CD1c-positive myeloid dendritic cell (primary cell): ENCODE measurements at regions not wholly inside any gene's neighbourhood (a gene's known extent, or its start where the extent isn't known, plus 50 kb on each side); places are given as distances from the start of the nearest gene placed in this dataset.

ENCODE experiments used
- DNase-seq: peaks from one replicate; pipeline ENCODE4 v3.0.0-alpha.2; 2016; ENCODE audit errors: extremely low spot score

GRCh38 chr13:72530471-72530870 is 197.0 kb downstream of the MZT1 start:
- DNase-seq, result no peak

DNA sequence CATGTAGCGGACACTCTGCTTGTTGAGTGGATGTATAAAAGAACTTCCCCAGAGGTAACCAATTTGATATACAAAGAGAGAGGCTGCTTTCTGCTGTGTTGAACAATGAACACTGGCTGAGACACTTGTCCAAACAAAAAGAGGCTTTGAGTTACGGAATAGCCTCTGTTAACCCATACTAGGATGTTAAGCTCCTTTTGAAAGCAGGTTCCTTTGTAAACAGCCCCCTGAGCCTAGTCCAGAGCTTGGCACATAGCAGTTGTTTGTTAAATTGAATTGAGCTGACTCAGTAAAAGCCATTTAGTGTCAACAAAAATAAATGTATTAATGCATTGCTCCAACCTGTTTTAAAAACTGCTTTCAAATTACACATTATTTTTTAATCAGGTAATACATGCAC is 200.1 kb downstream of the MZT1 start:
- no peak for DNase-seq

GRCh38 chr13:72523593-72523992 is 203.8 kb downstream of the MZT1 start:
- DNase-seq, result no peak

DNA sequence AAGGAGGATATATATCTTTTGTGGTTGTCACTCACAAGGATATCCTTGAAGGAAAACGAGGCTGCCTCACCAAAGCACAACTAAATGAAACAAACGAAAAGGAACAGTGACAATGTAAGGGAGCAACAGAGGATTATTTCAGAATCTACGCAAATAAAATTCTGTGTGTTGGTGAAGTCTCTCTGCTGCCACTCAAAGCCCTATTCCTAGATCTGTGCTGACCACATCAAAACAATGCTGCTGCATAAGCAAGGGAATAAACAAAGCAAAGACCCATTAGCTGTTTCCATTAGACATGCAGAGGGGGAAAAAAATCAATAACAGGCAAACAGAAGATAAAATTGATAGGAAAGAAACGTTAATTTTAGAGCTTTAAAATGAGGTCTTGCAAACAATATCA is 204.4 kb downstream of the MZT1 start:
- no peak for DNase-seq

DNA sequence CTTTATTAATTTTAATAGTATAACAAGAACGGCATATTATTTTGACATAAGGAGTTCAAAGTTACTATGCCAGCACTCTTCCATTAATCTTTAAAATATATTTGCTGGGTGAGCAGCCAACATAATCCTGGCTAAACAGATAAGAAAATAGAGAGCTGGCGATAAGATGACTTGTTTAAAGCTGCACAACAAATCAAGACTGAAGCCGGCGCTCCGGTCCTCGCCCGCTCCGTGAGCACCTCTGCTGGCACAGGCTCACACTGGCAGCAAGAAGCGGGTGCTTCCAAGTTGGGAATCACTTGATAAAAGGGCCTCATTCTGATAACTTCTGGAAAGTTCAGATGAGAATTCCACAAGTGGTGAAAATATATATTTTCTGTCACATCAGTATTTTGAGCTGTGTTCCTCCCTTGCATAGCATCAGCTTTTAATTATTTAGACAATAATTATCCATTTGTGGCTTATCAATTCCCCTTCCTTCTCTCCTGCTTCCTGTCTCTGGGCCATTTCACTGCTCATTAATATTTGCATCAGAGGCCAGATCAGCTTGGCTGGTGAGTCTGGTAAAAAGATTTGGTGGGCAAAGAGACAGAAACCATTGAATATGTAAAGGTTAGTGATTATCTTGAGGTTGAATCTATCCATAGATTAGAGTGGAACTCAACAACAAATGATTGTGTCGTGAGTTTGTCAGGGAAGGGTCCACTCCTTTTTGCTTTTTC is 205.3 kb downstream of the MZT1 start:
- no peak for DNase-seq

DNA sequence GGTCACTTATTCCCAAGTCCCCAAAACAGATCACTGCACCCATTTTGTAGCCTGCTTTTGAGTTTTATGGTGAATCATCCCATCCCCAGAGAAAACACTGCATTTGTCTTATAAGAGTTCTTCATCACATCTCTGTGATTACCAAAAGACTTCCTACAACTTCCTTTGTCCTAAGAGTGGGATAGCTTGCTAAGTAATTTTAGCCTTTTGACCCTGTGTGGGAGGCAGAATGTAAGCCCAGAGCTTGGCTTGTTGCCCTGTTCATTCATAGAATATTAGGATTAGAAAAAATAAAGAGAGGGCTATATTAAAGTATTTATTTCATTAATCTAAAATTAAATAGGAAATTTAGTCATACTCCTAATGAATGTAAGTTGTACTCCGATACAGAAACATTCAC is 213.3 kb downstream of the MZT1 start:
- no peak for DNase-seq

DNA sequence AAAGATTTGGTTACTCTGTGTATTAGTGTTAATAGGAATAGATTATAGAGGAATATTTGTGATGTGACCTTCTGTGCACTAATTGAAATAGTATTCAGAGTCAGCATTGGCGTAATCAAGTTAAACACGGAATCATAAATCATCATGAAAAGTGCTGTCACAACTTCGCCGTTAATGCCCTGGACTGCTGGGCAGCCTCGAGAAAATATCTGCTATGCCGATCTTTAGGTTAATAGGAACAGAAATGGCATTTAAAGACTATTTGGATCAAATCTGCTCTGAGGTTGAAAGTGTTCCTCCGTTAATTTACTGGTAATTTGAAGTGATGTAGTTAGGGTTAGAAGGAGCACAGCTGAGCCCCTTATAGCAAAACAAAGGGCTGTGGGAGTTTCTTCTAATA is 219.0 kb downstream of the MZT1 start:
- DNase-seq, result no peak

DNA sequence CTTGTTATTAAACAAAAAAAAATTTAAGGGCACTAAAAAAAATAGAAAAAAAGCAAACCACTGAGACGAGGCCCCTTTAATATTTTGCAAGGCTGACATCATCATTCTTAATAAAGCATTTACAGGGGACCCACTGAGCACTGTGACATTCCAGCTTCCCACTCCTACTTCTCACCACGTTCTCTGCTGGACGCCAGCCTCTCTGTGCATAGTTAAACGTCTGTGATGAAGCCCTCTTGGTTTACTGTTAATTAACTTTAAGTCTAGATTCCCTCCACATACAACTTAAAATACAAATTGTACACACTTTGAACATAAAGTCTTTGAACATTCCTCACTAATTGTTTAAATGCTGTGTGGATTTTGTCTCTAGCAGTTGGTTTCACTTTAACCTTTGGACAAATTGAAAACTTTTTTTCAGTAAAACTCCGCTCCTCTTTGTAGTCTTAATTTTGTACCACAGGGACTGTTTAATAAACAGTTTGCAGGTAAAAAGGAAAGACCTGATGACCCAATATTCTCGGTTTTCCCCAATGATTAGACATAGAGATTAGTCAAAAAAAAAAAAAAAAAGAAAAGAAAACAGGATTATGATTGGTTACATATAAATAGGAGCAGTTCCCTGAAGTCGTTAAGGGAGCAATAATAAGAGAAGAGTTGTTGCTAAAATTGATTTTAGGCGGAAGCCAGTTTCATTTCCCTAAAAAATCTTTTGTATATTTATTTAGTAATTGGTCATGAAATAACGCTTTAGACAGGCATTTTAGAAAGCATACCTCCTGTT is 219.8 kb downstream of the MZT1 start:
- no peak for DNase-seq

DNA sequence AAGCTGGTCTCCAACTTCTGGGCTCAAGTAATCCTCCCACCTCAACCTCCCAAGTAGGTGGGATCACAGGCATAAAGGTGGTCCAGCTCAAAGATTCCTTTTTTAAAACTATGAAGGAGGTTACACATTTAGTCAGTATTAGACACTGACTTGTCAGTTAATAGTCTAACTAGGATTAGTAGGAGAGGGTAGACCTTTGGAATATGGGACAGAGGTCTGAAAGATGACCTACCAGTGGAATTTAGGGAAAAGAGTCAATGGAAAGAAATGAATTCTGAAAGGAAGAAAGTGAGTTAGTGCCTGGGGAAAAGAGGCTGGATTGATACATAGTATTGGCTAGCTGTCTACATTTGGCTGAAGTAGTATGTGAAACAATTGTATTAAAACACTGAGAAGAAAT is 220.7 kb downstream of the MZT1 start:
- no peak for DNase-seq

- DNase-seq, result no peak
These were observed 222.1 kb downstream of the MZT1 start for GRCh38 chr13:72505376-72505775.

- no peak for DNase-seq
These were observed 223.1 kb downstream of the MZT1 start for GRCh38 chr13:72504131-72504841.

DNA sequence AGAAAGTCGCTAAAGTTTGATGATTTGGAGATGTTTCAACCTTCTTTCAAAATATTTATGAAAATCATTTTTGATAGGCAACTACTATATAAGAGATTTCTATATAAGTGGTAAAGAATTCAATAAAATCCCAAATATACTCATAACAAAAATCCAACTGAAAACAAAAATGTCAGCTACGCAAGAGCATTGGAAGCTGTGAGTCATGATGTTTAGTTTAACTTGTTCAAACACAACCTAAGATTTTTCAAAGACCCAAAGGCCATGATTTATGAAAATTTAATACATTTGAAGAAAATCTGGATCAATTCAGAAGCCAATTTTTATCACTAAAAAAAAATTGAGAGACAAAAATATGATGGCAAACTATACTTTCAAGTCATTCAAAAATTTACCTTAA is 226.6 kb downstream of the MZT1 start:
- no peak for DNase-seq

GRCh38 chr13:72495681-72496080 is 231.7 kb downstream of the MZT1 start:
- no peak for DNase-seq

DNA sequence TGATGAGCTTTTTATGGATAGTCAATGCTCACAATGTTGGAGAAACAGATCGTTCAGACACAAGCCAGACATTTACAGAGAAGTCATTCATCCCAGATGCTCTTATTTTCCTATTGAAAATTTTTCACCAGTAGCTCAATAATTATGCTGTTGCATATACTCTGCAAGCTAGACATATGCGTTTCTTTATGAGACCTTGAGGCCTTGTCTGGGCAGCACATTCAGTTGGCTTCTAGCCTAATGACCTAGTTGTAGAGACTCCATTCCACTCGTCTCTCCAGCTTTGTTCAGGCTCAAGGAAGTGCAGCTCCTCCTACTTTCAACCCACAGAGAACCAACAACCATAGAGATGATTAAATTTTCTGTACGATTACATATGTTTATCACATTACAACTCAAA is 237.7 kb downstream of the MZT1 start:
- no peak for DNase-seq

DNA sequence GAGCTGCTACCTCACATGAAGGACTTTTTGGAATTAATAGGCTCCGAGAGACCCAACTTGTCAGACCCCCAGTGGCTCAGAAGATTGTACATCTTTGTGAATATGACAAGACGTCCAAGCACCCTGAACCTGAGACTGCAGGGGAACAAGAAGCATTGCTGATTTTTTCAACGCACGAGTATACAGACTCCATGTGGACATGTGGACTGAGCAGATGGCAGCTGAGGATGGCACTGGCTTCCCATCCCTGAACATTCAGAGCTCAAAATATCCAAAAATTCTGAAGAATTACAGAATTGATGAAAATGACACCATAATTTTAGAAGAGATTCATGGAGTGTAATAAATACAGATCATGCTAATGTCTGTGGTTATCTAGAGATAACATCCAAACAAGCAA is 254.1 kb downstream of the MZT1 start:
- DNase-seq, result no peak

DNA sequence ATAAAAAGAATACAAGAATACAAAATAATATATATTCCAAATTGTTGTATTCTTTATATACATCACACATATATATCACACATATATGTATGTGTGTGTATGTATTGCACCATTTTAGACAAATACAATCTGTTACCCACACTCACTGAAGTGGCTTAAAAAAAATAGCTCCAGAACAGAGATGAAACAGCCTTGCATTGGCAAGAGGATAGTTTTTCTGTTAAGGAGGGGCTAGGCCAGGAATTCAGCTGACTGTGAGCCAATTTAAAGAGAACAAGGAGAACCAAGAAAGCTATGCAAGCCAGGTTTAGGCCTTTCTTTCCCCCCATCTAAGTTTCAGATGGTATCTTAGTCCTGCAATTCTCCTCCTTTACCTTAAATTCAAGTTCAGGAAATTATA is 257.5 kb downstream of the MZT1 start:
- no peak for DNase-seq

DNA sequence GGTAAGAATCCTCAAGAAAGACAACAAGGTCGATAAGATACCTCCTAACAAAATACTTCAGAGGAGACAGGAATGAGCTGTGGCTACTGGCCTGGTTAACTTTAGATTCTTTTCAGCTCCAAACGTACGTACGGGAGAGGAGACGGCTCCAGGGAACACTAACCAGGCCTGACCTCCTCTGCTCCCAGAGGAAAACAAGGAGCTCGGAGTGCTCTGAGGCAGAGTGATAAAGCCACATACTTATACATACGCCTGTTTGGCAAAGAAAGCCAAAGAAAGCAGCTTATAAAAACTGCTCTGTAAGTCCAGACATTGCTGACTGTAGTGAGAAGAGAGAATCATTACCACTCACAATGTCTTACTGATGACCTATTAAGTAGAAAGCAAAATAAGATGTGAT is 263.9 kb downstream of the MZT1 start:
- no peak for DNase-seq

GRCh38 chr13:72462726-72463125 is 264.7 kb downstream of the MZT1 start:
- DNase-seq, result no peak

GRCh38 chr13:72462166-72462565 is 265.3 kb downstream of the MZT1 start:
- no peak for DNase-seq

DNA sequence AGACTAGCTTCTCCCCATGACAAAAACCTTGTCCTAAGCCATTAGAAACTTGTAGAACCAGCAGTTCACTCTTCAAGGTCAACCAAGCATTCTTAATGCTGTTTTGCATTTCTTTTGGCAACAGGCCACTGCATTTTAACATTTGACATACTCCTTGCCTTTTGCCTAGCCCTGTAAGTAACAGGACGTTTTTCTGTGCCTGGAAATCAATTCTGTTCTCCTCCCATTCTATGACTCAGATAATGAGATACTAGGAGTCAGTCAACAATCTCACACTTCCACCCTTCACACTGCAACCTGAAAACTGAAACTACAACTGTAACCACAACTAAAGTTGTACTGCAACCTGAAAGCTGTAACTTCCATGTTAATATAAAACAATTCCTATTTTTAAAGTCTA is 268.7 kb downstream of the MZT1 start:
- no peak for DNase-seq

- no peak for DNase-seq
These were observed 270.3 kb downstream of the MZT1 start for GRCh38 chr13:72457151-72457550.

GRCh38 chr13:72456486-72456885 is 270.9 kb downstream of the MZT1 start:
- DNase-seq, result no peak

DNA sequence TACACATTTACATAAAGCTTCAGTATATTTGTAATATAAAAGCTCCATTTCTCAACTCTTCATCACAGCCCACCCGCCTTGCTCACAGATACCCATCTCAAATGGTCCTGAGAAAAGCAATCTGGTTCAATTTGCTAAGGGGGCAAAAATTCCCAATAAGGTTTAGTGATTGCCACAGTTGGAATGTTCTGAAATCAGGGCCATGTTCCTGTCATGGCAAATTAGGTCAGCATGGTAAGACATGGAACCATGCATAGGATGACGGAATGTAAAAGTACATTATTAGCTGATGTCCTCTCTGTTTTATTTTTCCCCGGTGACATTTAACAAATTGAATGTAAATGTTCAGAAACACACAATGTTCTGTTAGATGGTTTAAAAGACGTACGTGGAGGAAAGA is 274.3 kb downstream of the MZT1 start:
- DNase-seq, result no peak
